ENCODE measurements at regions not wholly inside any gene's neighbourhood (a gene's known extent, or its start where the extent isn't known, plus 50 kb on each side); places are given as distances from the start of the nearest gene placed in this dataset.

DNA sequence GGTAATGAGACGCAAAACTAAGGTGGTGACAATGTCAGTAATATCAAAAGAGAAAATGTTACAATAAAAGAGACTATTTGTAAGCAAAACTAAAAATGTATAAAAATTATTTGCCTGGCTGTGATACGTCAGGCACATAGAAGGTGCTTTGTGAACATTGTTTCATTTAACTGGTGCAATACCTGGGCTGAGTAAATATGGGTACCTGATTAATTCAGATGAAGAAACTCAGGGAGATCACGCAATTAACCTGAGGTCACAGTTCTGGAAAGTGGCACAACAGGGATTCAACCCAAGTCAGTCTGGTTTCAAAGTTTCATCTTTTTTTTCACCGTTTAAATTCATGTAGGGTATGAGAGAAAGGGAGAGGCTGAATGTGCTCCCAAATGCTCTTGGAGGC lies 71.0 kb upstream of the KRAS start:
- TF ChIP-seq YY1 (IDR thresholded peaks at IDR 0.05; ENCODE audit: insufficient read depth, insufficient read length) (no peak), ZNF274 (IDR thresholded peaks at IDR 0.05; ENCODE audit: low read depth, low read length) (no peak)

Measured in NT2/D1 (cell line).